Transverse colon (tissue), 4 donors: ENCODE measurements at regions not wholly inside any gene's neighbourhood (a gene's known extent, or its start where the extent isn't known, plus 50 kb on each side); places are given as distances from the start of the nearest gene placed in this dataset.

ENCODE experiments used
- DNase-seq: peaks from one replicate; pipeline ENCODE4 v3.0.0-alpha.2; 2019
- H3K27ac ChIP-seq, 4 donors: fragments of 200-600 bp; sonication (generic); 2 replicates each; pipeline ENCODE4 v1.5.1; 2016 to 2018; ENCODE audit warnings: inconsistent platforms in 4 of 4
- H3K27me3 ChIP-seq: fragments of 200-600 bp; sonication (generic); 2 replicates; pipeline ENCODE4 v1.5.1; 2017; ENCODE audit warnings: inconsistent platforms
- H3K36me3 ChIP-seq, 4 donors: fragments of 200-600 bp; sonication (generic); 2 replicates each; pipeline ENCODE4 v1.5.1; 2017 to 2019; ENCODE audit warnings: inconsistent platforms in 4 of 4
- H3K4me1 ChIP-seq, 4 donors: fragments of 200-600 bp; sonication (generic); 2 replicates each; pipeline ENCODE4 v1.5.1; 2017 to 2020; ENCODE audit warnings: inconsistent platforms in 4 of 4
- H3K4me3 ChIP-seq, 4 donors: fragments of 200-600 bp; sonication (generic); 1 replicate in 1 of 4; 2 replicates in 3 of 4; pipeline versions ENCODE4 v1.5.1 to v1.6.1; 2017 to 2019; ENCODE audit warnings: inconsistent platforms in 4 of 4
- H3K9me3 ChIP-seq, 2 donors: fragments of 200-600 bp; sonication (generic); 2 replicates each; pipeline ENCODE4 v1.5.1; 2017 to 2019; ENCODE audit warnings: inconsistent platforms in 2 of 2
- EP300 ChIP-seq: sonication (generic); formaldehyde crosslinking; IDR thresholded peaks from one replicate; pipeline ENCODE4 v1.6.1; 2017; ENCODE audit warnings: antibody characterized with exemption, low read depth
- POLR2A ChIP-seq: fragments of 450-650 bp; IDR thresholded peaks from one replicate; pipeline ENCODE4 v1.6.1; 2016; ENCODE audit warnings: antibody characterized with exemption, mild to moderate bottlenecking, moderate library complexity
- POLR2AphosphoS5 ChIP-seq, 3 donors: sonication (generic); formaldehyde crosslinking; IDR thresholded peaks; one replicate each; pipeline ENCODE4 v1.6.1; 2016; ENCODE audit warnings: antibody characterized with exemption in 3 of 3
- WGBS, 2 donors: methylation state at CpG; one replicate each; pipeline ENCODE4 v1.1.5; 2018; ENCODE audit warnings: low coverage in 1 of 2; 5-methylcytosine and 5-hydroxymethylcytosine counted together
- in situ Hi-C, 4 donors: fragments of 200-750 bp; cut with MboI; loops; one replicate each; pipeline versions ENCODE4 v1.15.0 to v1.15.1; 2017; ENCODE audit warnings: low sequenced_read_pairs in 3 of 4, low pct_ligation_motif_present in 1 of 4, low pct_unique_long_range_greater_than_20kb in 1 of 4
- intact Hi-C: fragments of 100-400 bp; cut with DNase I; formaldehyde crosslinking; loops from one replicate; pipeline ENCODE4 v1.15.1; 2023; ENCODE audit warnings: low total_unique reads
- TF ChIP-seq, protein P1 (sequence below), 5 experiments: fragments of 200-600 bp in 3 of 5; fragments of 450-650 bp in 2 of 5; sonication (generic) in 3 of 5; IDR thresholded peaks; 1 replicate in 2 of 5; 2 replicates in 3 of 5; pipeline ENCODE4 v1.5.1; 2016 to 2017; ENCODE audit warnings: antibody characterized with exemption in 5 of 5, inconsistent platforms in 3 of 5, mild to moderate bottlenecking in 2 of 5, moderate library complexity in 1 of 5

DNA sequence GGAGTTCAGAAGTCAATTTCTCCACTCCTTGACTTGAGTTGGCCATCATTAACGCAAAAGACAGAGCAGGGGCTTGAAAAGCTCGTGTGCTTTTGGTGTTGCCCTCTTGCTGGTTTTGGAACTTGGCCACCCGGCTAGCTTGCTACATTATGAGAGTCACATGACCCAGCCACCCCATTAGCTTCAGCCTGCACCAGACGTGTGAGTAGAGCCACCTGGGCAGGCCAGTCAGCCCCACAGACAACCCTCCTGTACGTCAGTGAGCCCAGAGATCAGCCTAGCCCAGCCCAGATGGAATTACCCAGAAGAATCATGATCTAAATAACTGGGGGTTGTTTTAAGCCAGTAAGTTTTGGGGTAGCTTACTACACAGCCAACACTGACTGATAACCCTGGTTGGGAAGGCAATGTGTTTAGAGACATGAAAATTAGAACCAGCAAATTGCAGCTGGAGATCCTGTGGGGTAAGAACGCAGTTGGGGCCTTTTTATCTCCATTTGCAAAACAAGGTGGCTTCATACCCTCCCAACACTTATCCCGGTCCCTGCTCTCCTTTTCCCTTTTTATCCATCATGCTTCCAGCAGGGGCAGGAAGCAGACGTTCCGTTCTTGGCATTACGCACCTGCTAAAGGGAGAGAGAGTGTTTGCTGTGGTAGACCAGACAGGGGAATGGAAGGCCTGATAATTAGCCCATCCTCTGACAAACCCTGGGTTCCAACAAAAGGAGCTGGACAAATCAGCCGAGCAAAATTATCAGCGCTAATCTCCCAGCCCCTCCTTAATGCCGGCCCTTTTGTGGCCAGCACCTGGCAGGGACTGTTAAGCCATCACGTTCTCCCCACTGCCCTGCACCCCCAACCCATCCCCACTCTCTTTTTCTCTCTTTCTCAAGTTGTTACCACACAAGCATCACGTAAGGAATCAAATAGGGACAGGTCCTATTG lies 548.7 kb upstream of the CADM1 start:
- intact Hi-C loops = no loop called here
- WGBS, 2 donors = 79 to 86% methylated on average over 9 to 15 of the region's 15 CpGs
- no peak for TF ChIP-seq EP300
- TF ChIP-seq POLR2AphosphoS5 (IDR thresholded peaks at IDR 0.05) = no peak
- TF ChIP-seq, protein P1, sequence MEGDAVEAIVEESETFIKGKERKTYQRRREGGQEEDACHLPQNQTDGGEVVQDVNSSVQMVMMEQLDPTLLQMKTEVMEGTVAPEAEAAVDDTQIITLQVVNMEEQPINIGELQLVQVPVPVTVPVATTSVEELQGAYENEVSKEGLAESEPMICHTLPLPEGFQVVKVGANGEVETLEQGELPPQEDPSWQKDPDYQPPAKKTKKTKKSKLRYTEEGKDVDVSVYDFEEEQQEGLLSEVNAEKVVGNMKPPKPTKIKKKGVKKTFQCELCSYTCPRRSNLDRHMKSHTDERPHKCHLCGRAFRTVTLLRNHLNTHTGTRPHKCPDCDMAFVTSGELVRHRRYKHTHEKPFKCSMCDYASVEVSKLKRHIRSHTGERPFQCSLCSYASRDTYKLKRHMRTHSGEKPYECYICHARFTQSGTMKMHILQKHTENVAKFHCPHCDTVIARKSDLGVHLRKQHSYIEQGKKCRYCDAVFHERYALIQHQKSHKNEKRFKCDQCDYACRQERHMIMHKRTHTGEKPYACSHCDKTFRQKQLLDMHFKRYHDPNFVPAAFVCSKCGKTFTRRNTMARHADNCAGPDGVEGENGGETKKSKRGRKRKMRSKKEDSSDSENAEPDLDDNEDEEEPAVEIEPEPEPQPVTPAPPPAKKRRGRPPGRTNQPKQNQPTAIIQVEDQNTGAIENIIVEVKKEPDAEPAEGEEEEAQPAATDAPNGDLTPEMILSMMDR (IDR thresholded peaks at IDR 0.05) = no peak
- TF ChIP-seq POLR2A = no peak
- in situ Hi-C loops = no loop called here
- H3K27ac ChIP-seq = no peak overlapping the region
- no peaks in the 10 kb centered on the region for H3K27me3 ChIP-seq
- H3K9me3 ChIP-seq = no peaks in the 10 kb centered on the region
- DNase-seq = no peak
- H3K4me1 ChIP-seq = no peaks in the 10 kb centered on the region
- H3K36me3 ChIP-seq = no peaks in the 10 kb centered on the region
- H3K4me3 ChIP-seq = no peak overlapping the region

DNA sequence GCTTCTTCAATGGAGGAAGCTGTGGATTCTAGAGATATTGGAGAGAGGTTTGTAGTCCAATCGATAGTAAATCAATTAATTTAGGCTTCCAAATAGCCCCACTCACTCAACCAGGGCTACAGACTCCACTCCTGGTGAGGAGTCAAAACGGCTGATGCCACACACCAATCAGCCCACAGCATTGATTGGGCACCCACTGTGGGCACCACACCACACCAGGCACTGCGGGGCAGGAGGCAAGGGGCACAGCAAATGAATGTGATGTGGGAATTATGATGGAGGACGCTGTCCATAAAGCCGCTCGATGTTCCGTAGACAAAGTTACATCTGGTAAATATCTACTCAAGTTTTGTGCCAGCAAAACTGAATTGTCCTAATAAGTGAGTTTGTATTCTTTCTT lies 547.3 kb upstream of the CADM1 start:
- DNase-seq = no peak
- no peaks in the 10 kb centered on the region for H3K27me3 ChIP-seq
- H3K4me3 ChIP-seq = no peak overlapping the region
- H3K9me3 ChIP-seq = no peaks in the 10 kb centered on the region
- H3K27ac ChIP-seq = no peak overlapping the region
- intact Hi-C loops (no loop called here), in situ Hi-C loops (no loop called here)
- H3K4me1 ChIP-seq = no peaks in the 10 kb centered on the region
- TF ChIP-seq POLR2AphosphoS5 (IDR thresholded peaks at IDR 0.05) (no peak), POLR2A (no peak), EP300 (no peak)
- TF ChIP-seq, protein P1 (IDR thresholded peaks at IDR 0.05) = no peak
- no peaks in the 10 kb centered on the region for H3K36me3 ChIP-seq
- WGBS, 2 donors = 89 to 100% methylated on average over 1 to 7 of the region's 7 CpGs

DNA sequence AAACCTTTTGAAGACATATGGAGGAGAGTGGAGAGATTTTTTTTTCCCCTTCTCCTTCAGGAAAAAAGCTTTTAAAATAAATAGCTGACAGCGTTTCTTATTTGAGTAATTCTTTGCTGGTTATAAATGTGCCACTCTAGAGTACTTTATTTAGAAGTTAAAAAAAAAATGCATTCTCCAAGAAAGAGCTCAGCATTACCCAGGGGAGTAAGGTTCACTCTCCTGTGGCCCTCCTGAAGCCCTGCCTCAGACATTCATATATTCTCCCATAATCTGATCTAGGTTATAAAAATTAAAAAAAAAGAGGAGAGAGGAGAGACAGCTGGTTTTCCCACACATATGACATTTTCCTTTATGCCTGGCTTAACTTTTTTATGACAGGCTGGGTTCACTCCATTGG lies 545.2 kb upstream of the CADM1 start:
- Histone ChIP-seq H3K4me3 (no peak overlapping the region), H3K27ac (no peak overlapping the region), H3K4me1 (no peaks in the 10 kb centered on the region), H3K27me3 (no peaks in the 10 kb centered on the region), H3K9me3 (no peaks in the 10 kb centered on the region), H3K36me3 (no peaks in the 10 kb centered on the region)
- intact Hi-C loops = no loop called here
- TF ChIP-seq POLR2AphosphoS5 (IDR thresholded peaks at IDR 0.05) = no peak
- TF ChIP-seq POLR2A = no peak
- no peak for TF ChIP-seq EP300
- TF ChIP-seq, protein P1 (IDR thresholded peaks at IDR 0.05) = no peak
- no peak for DNase-seq
- in situ Hi-C loops = no loop called here
- 11 to 29% methylated on average over 1 of the region's 1 CpG for WGBS, 2 donors

DNA sequence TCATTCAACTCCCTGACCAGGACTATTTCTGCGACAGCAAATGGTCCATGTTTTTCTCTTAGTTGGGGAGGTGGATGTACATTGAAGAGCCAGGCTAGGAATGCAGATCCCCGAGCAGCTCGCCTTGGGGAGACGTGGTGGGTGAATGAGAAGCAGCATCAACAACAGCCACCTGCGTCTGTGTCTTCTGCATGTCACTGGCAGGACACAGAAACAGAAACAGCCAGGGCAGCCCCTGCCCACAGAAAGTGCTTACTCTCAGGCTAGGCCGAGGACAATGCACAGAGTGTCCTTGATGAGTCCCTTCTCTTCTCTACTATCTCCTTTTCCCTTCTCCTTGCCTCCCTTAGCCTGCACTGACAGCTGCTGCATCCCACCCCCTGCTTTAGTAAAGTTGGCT lies 541.9 kb upstream of the CADM1 start:
- in situ Hi-C loops (no loop called here), intact Hi-C loops (no loop called here)
- no peaks in the 10 kb centered on the region for H3K9me3 ChIP-seq
- H3K4me1 ChIP-seq = no peaks in the 10 kb centered on the region
- 90 to 100% methylated on average over 1 to 6 of the region's 6 CpGs for WGBS, 2 donors
- no peaks in the 10 kb centered on the region for H3K27me3 ChIP-seq
- TF ChIP-seq EP300 (no peak), POLR2AphosphoS5 (IDR thresholded peaks at IDR 0.05) (no peak), POLR2A (no peak)
- TF ChIP-seq, protein P1 (IDR thresholded peaks at IDR 0.05) = no peak
- H3K36me3 ChIP-seq = no peaks in the 10 kb centered on the region
- no peak overlapping the region for H3K4me3 ChIP-seq
- DNase-seq = no peak
- H3K27ac ChIP-seq = no peak overlapping the region
